HEK293 (cell line): ENCODE measurements at regions not wholly inside any gene's neighbourhood (a gene's known extent, or its start where the extent isn't known, plus 50 kb on each side); places are given as distances from the start of the nearest gene placed in this dataset.
A peak's percentile ranks its signal among the peaks of the same experiment; 100 is the strongest.

Experiments used
- HOXC10 ChIP-seq: sonication (generic); formaldehyde crosslinking; IDR thresholded peaks from 2 replicates; pipeline ENCODE4 v1.8.1; 2023; ENCODE audit warnings: mild to moderate bottlenecking, missing genetic modification reagents
- KLF10 ChIP-seq: fragments of 450-650 bp; IDR thresholded peaks from 2 replicates; pipeline ENCODE4 v1.5.1; 2018; ENCODE audit warnings: missing biosample characterization, mild to moderate bottlenecking, missing genetic modification characterization
- KLF9 ChIP-seq: fragments of 450-650 bp; formaldehyde crosslinking; IDR thresholded peaks from 2 replicates; pipeline ENCODE4 v1.5.1; 2016; ENCODE audit warnings: missing biosample characterization, missing genetic modification characterization, low read depth
- OSR2 ChIP-seq: fragments of 450-650 bp; formaldehyde crosslinking; IDR thresholded peaks from 2 replicates; pipeline ENCODE4 v1.5.1; 2016; ENCODE audit warnings: missing biosample characterization, missing genetic modification characterization
- RBAK ChIP-seq: fragments of 450-650 bp; formaldehyde crosslinking; IDR thresholded peaks from 2 replicates; pipeline ENCODE4 v1.5.1; 2016; ENCODE audit warnings: missing biosample characterization, missing genetic modification characterization
- SP2 ChIP-seq: fragments of 450-650 bp; formaldehyde crosslinking; IDR thresholded peaks from 2 replicates; pipeline ENCODE4 v1.5.1; 2016; ENCODE audit warnings: missing biosample characterization, missing genetic modification characterization
- TRIM28 ChIP-seq: IDR thresholded peaks from 2 replicates; pipeline ENCODE4 v1.6.1; 2011; ENCODE audit warnings: low read length, control low read depth, borderline replicate concordance
- ZBTB17 ChIP-seq: fragments of 450-650 bp; formaldehyde crosslinking; IDR thresholded peaks from 2 replicates; pipeline ENCODE4 v1.5.1; 2016; ENCODE audit warnings: missing biosample characterization, missing genetic modification characterization
- ZBTB44 ChIP-seq: fragments of 450-650 bp; IDR thresholded peaks from 2 replicates; pipeline ENCODE4 v1.5.1; 2018; ENCODE audit warnings: missing biosample characterization, mild to moderate bottlenecking, missing genetic modification characterization
- ZFP37 ChIP-seq: fragments of 450-650 bp; formaldehyde crosslinking; IDR thresholded peaks from 2 replicates; pipeline ENCODE4 v1.5.1; 2016; ENCODE audit warnings: missing biosample characterization, missing genetic modification characterization
- ZNF16 ChIP-seq: fragments of 450-650 bp; formaldehyde crosslinking; IDR thresholded peaks from 2 replicates; pipeline ENCODE4 v1.5.1; 2016; ENCODE audit warnings: low read depth, missing biosample characterization, missing genetic modification characterization
- ZNF18 ChIP-seq: fragments of 450-650 bp; formaldehyde crosslinking; IDR thresholded peaks from 2 replicates; pipeline ENCODE4 v1.5.1; 2016; ENCODE audit warnings: missing biosample characterization, missing genetic modification characterization
- ZNF2 ChIP-seq: fragments of 450-650 bp; formaldehyde crosslinking; IDR thresholded peaks from 2 replicates; pipeline ENCODE4 v1.5.1; 2016; ENCODE audit warnings: missing biosample characterization, missing genetic modification characterization
- ZNF23 ChIP-seq: fragments of 450-650 bp; formaldehyde crosslinking; IDR thresholded peaks from 2 replicates; pipeline ENCODE4 v1.5.1; 2016; ENCODE audit warnings: missing biosample characterization, missing genetic modification characterization, borderline replicate concordance
- ZNF24 ChIP-seq: fragments of 450-650 bp; formaldehyde crosslinking; IDR thresholded peaks from 2 replicates; pipeline ENCODE4 v1.5.1; 2016; ENCODE audit warnings: missing biosample characterization, missing genetic modification characterization
- ZNF324 ChIP-seq: fragments of 450-650 bp; formaldehyde crosslinking; IDR thresholded peaks from 2 replicates; pipeline ENCODE4 v1.5.1; 2016; ENCODE audit warnings: missing biosample characterization, missing genetic modification characterization
- ZNF335 ChIP-seq: fragments of 450-650 bp; formaldehyde crosslinking; conservative IDR thresholded peaks from 2 replicates; pipeline ENCODE4 v1.5.1; 2016; ENCODE audit warnings: missing biosample characterization, missing genetic modification characterization
- ZNF341 ChIP-seq: fragments of 450-650 bp; formaldehyde crosslinking; IDR thresholded peaks from 2 replicates; pipeline ENCODE4; 2016; ENCODE audit warnings: low read depth, missing biosample characterization, missing genetic modification characterization
- ZNF394 ChIP-seq: fragments of 450-650 bp; formaldehyde crosslinking; IDR thresholded peaks from 2 replicates; pipeline ENCODE4 v1.5.1; 2016; ENCODE audit warnings: missing biosample characterization, missing genetic modification characterization, mild to moderate bottlenecking, moderate library complexity, borderline replicate concordance
- ZNF398 ChIP-seq: fragments of 450-650 bp; formaldehyde crosslinking; IDR thresholded peaks from 2 replicates; pipeline ENCODE4 v1.5.1; 2017; ENCODE audit warnings: missing biosample characterization, missing genetic modification characterization
- ZNF549 ChIP-seq: fragments of 450-650 bp; IDR thresholded peaks from 2 replicates; pipeline ENCODE4 v1.5.1; 2018; ENCODE audit warnings: missing biosample characterization, missing genetic modification characterization, mild to moderate bottlenecking, inconsistent platforms, moderate library complexity
- ZNF580 ChIP-seq: fragments of 450-650 bp; formaldehyde crosslinking; IDR thresholded peaks from 2 replicates; pipeline ENCODE4 v1.5.1; 2016; ENCODE audit warnings: missing biosample characterization, missing genetic modification characterization
- ZNF624 ChIP-seq: fragments of 450-650 bp; formaldehyde crosslinking; IDR thresholded peaks from 2 replicates; pipeline ENCODE4 v1.5.1; 2017; ENCODE audit warnings: missing biosample characterization, missing genetic modification characterization
- ZNF629 ChIP-seq: fragments of 450-650 bp; formaldehyde crosslinking; IDR thresholded peaks from 2 replicates; pipeline ENCODE4 v1.5.1; 2017; ENCODE audit warnings: missing biosample characterization, missing genetic modification characterization
- ZNF654 ChIP-seq: fragments of 450-650 bp; formaldehyde crosslinking; IDR thresholded peaks from 2 replicates; pipeline ENCODE4 v1.5.1; 2016; ENCODE audit warnings: low read depth, missing biosample characterization, missing genetic modification characterization
- ZSCAN30 ChIP-seq: fragments of 450-650 bp; IDR thresholded peaks from 2 replicates; pipeline ENCODE4 v1.5.1; 2018; ENCODE audit warnings: missing biosample characterization, mild to moderate bottlenecking, missing genetic modification characterization, moderate library complexity
- TF ChIP-seq, protein P1 (sequence below): IDR thresholded peaks from 2 replicates; pipeline ENCODE4 v1.6.1; 2011; ENCODE audit warnings: mild to moderate bottlenecking, low read depth, low read length, borderline replicate concordance
- TF ChIP-seq, protein P2 (sequence below): fragments of 450-650 bp; formaldehyde crosslinking; IDR thresholded peaks from 2 replicates; pipeline ENCODE4 v1.5.1; 2016; ENCODE audit warnings: missing biosample characterization, missing genetic modification characterization
- TF ChIP-seq, protein P3 (sequence below): fragments of 450-650 bp; formaldehyde crosslinking; IDR thresholded peaks from 2 replicates; pipeline ENCODE4 v1.5.0; 2017; ENCODE audit warnings: missing biosample characterization, missing genetic modification characterization, borderline replicate concordance
- TF ChIP-seq, protein P4 (sequence below): sonication (generic); formaldehyde crosslinking; IDR thresholded peaks from 2 replicates; pipeline ENCODE4 v1.8.1; 2022; ENCODE audit warnings: mild to moderate bottlenecking, moderate library complexity, missing genetic modification reagents

DNA sequence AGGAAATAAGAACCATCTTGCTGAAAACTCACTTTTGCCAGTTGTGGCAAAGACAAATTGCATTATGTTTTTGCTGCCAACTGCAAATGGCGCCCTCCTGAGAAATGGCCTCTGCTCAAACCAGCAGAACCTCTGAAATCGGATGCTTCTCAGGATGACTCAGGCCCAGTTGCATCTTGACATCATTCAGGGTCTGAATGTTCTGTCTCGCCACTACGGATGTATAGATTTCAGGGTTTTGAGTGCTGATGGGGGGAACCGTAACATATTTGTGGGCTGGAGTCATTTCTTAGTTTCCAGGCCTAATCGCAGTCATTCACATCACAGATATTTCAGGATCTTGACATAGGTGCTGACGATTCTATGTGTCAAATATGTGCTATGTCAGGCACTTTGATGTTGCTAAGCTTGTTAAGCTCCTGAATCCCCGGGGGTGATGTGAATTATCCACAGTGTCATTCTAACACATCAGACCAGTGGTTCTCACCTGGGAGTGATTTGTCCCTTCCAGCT lies 207.1 kb downstream of the NFATC2 start (continued):
- 0 out of 2 replicates have a peak, but pooled peaks have one; percentile 22 for TF ChIP-seq OSR2 (tag by site-specific recombination)
- no peak for TF ChIP-seq TRIM28
- no peak; the same call in 1 of the 2 replicates for TF ChIP-seq ZNF394 (tag by site-specific recombination)
- no peak for TF ChIP-seq ZNF580 (tag by site-specific recombination)
- no peak for TF ChIP-seq KLF9 (tag by site-specific recombination)
- TF ChIP-seq, protein P1, sequence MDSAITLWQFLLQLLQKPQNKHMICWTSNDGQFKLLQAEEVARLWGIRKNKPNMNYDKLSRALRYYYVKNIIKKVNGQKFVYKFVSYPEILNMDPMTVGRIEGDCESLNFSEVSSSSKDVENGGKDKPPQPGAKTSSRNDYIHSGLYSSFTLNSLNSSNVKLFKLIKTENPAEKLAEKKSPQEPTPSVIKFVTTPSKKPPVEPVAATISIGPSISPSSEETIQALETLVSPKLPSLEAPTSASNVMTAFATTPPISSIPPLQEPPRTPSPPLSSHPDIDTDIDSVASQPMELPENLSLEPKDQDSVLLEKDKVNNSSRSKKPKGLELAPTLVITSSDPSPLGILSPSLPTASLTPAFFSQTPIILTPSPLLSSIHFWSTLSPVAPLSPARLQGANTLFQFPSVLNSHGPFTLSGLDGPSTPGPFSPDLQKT, result no peak
- TF ChIP-seq ZSCAN30 (tag by site-specific recombination), result no peak
- no peak for TF ChIP-seq HOXC10 (CRISPR knock-in tag)
- no peak for TF ChIP-seq ZNF341 (tag by site-specific recombination)
- TF ChIP-seq, protein P2, sequence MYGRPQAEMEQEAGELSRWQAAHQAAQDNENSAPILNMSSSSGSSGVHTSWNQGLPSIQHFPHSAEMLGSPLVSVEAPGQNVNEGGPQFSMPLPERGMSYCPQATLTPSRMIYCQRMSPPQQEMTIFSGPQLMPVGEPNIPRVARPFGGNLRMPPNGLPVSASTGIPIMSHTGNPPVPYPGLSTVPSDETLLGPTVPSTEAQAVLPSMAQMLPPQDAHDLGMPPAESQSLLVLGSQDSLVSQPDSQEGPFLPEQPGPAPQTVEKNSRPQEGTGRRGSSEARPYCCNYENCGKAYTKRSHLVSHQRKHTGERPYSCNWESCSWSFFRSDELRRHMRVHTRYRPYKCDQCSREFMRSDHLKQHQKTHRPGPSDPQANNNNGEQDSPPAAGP (tag by site-specific recombination), result no peak
- no peak for TF ChIP-seq ZNF24
- TF ChIP-seq ZNF624, result no peak
- TF ChIP-seq, protein P3, sequence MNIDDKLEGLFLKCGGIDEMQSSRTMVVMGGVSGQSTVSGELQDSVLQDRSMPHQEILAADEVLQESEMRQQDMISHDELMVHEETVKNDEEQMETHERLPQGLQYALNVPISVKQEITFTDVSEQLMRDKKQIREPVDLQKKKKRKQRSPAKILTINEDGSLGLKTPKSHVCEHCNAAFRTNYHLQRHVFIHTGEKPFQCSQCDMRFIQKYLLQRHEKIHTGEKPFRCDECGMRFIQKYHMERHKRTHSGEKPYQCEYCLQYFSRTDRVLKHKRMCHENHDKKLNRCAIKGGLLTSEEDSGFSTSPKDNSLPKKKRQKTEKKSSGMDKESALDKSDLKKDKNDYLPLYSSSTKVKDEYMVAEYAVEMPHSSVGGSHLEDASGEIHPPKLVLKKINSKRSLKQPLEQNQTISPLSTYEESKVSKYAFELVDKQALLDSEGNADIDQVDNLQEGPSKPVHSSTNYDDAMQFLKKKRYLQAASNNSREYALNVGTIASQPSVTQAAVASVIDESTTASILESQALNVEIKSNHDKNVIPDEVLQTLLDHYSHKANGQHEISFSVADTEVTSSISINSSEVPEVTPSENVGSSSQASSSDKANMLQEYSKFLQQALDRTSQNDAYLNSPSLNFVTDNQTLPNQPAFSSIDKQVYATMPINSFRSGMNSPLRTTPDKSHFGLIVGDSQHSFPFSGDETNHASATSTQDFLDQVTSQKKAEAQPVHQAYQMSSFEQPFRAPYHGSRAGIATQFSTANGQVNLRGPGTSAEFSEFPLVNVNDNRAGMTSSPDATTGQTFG (tag by site-specific recombination), result no peak
- no peak for TF ChIP-seq ZNF23 (tag by site-specific recombination)
- no peak for TF ChIP-seq ZNF2
- no peak for TF ChIP-seq ZNF16
- TF ChIP-seq ZNF654, result no peak; the same call in 1 of the 2 replicates
- peak; percentile 65 for TF ChIP-seq ZNF398
- no peak for TF ChIP-seq ZNF335 (tag by site-specific recombination)
- no peak for TF ChIP-seq ZNF324 (tag by site-specific recombination)
- TF ChIP-seq ZFP37 (tag by site-specific recombination), result no peak
- TF ChIP-seq ZNF629 (tag by site-specific recombination), result peak; percentile 96
- TF ChIP-seq ZNF18 (tag by site-specific recombination), result no peak
- TF ChIP-seq ZBTB17 (tag by site-specific recombination), result no peak
- no peak for TF ChIP-seq ZNF549 (tag by site-specific recombination)
- TF ChIP-seq ZBTB44 (tag by site-specific recombination), result no peak
- no peak for TF ChIP-seq SP2 (tag by site-specific recombination)
- TF ChIP-seq, protein P4, sequence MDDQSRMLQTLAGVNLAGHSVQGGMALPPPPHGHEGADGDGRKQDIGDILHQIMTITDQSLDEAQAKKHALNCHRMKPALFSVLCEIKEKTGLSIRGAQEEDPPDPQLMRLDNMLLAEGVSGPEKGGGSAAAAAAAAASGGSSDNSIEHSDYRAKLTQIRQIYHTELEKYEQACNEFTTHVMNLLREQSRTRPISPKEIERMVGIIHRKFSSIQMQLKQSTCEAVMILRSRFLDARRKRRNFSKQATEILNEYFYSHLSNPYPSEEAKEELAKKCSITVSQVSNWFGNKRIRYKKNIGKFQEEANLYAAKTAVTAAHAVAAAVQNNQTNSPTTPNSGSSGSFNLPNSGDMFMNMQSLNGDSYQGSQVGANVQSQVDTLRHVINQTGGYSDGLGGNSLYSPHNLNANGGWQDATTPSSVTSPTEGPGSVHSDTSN, result no peak
- no peak for TF ChIP-seq KLF10 (tag by site-specific recombination)
- TF ChIP-seq RBAK (tag by site-specific recombination), result no peak
